GM18867 (cell line): ENCODE measurements at regions not wholly inside any gene's neighbourhood (a gene's known extent, or its start where the extent isn't known, plus 50 kb on each side); places are given as distances from the start of the nearest gene placed in this dataset.

Source experiments
- ATAC-seq: cut with Tn5 transposase; IDR thresholded peaks from one replicate; pipeline ENCODE4 v1.9.1; 2021; ENCODE audit warnings: mild to moderate bottlenecking, moderate library complexity; ENCODE audit not compliant: unreplicated experiment

GRCh38 chr7:113998934-113999333, 80.1 kb upstream of the PPP1R3A start:
- no peak for ATAC-seq

- ATAC-seq = no peak
Observed at GRCh38 chr7:113996405-113996804, 77.6 kb upstream of the PPP1R3A start.

- no peak for ATAC-seq
Observed at GRCh38 chr7:113986216-113986615, 67.4 kb upstream of the PPP1R3A start.

GRCh38 chr7:113976508-113976907, 57.7 kb upstream of the PPP1R3A start:
- no peak for ATAC-seq

- no peak for ATAC-seq
Observed at GRCh38 chr7:113968713-113969112, 49.9 kb upstream of the PPP1R3A start.
